Upper lobe of right lung (tissue), 1 donor: ENCODE measurements at regions not wholly inside any gene's neighbourhood (a gene's known extent, or its start where the extent isn't known, plus 50 kb on each side); places are given as distances from the start of the nearest gene placed in this dataset.

Experiments
- ATAC-seq: fragments of 200-7000 bp; cut with Tn5 transposase; one replicate; pipeline ENCODE4 v1.9.1; 2020; ENCODE audit warnings: mild to moderate bottlenecking, moderate library complexity
- DNase-seq: peaks from one replicate; pipeline ENCODE4 v3.0.0-alpha.2; 2020
- H3K27ac ChIP-seq: fragments of 200-600 bp; one replicate; pipeline ENCODE4 v1.8.0; 2022
- H3K27me3 ChIP-seq: fragments of 200-600 bp; one replicate; pipeline ENCODE4 v1.8.0; 2022; ENCODE audit warnings: mild to moderate bottlenecking
- H3K36me3 ChIP-seq: fragments of 200-600 bp; one replicate; pipeline ENCODE4 v1.8.0; 2022
- H3K4me1 ChIP-seq: fragments of 200-600 bp; one replicate; pipeline ENCODE4 v1.8.0; 2022
- H3K4me3 ChIP-seq: fragments of 200-600 bp; one replicate; pipeline ENCODE4 v1.8.0; 2022; ENCODE audit warnings: mild to moderate bottlenecking
- H3K9me3 ChIP-seq: fragments of 200-600 bp; one replicate; pipeline ENCODE4 v1.8.0; 2022
- CTCF ChIP-seq: fragments of 200-600 bp; IDR thresholded peaks from one replicate; pipeline ENCODE4 v1.8.0; 2022; ENCODE audit warnings: antibody characterized with exemption
- intact Hi-C: fragments of 100-400 bp; cut with DNase I; formaldehyde crosslinking; loops from one replicate; pipeline ENCODE4 v1.11.0; 2022
- donor health status: DM: no; HTN: yes; CAD: no; lungs with severe emphysema.

- no peak for ATAC-seq
Observed at GRCh38 chr15:96790004-96790403, 459.5 kb downstream of the NR2F2 start.

GRCh38 chr15:96792216-96792615, 461.7 kb downstream of the NR2F2 start:
- DNase-seq (no peak), ATAC-seq (no peak)
- Histone ChIP-seq H3K27me3 (no peaks in the 10 kb centered on the region), H3K4me3 (no peak overlapping the region), H3K36me3 (no peaks in the 10 kb centered on the region), H3K27ac (no peak overlapping the region), H3K4me1 (no peaks in the 10 kb centered on the region), H3K9me3 (no peaks in the 10 kb centered on the region)
- intact Hi-C loops: no loop called here
- no peak for TF ChIP-seq CTCF

More at GRCh38 chr15:96790004-96790403, 459.5 kb downstream of the NR2F2 start:
- Histone ChIP-seq H3K36me3 (no peaks in the 10 kb centered on the region), H3K27me3 (no peaks in the 10 kb centered on the region), H3K27ac (no peak overlapping the region), H3K9me3 (no peaks in the 10 kb centered on the region), H3K4me1 (no peaks in the 10 kb centered on the region), H3K4me3 (no peak overlapping the region)
- no peak for DNase-seq
- TF ChIP-seq CTCF: no peak
- intact Hi-C loops: no loop called here

- Histone ChIP-seq H3K27ac (no peak overlapping the region), H3K4me3 (no peak overlapping the region), H3K4me1 (no peaks in the 10 kb centered on the region), H3K27me3 (peaks cover 13% of the 10 kb centered on the region), H3K9me3 (no peaks in the 10 kb centered on the region), H3K36me3 (no peaks in the 10 kb centered on the region)
- DNase-seq: no peak
- TF ChIP-seq CTCF: no peak
- intact Hi-C loops: no loop called here
- no peak for ATAC-seq
Observed at GRCh38 chr15:96796841-96797240, 466.3 kb downstream of the NR2F2 start.

GRCh38 chr15:96801576-96802150, 471.2 kb downstream of the NR2F2 start:
- H3K27me3 ChIP-seq: peaks cover 13% of the 10 kb centered on the region
- H3K9me3 ChIP-seq: no peaks in the 10 kb centered on the region
- ATAC-seq (no peak), DNase-seq (no peak)
- no peaks in the 10 kb centered on the region for H3K4me1 ChIP-seq
- no peak overlapping the region for H3K27ac ChIP-seq
- TF ChIP-seq CTCF: no peak
- intact Hi-C loops: no loop called here
- H3K4me3 ChIP-seq: no peak overlapping the region
- no peaks in the 10 kb centered on the region for H3K36me3 ChIP-seq

GRCh38 chr15:96802611-96803255, 472.2 kb downstream of the NR2F2 start:
- TF ChIP-seq CTCF: no peak
- H3K27me3 ChIP-seq: peaks cover 13% of the 10 kb centered on the region
- no peaks in the 10 kb centered on the region for H3K4me1 ChIP-seq
- no peaks in the 10 kb centered on the region for H3K9me3 ChIP-seq
- ATAC-seq (no peak), DNase-seq (no peak)
- H3K36me3 ChIP-seq: no peaks in the 10 kb centered on the region
- no peak overlapping the region for H3K4me3 ChIP-seq
- intact Hi-C loops: no loop called here
- H3K27ac ChIP-seq: no peak overlapping the region

- no peaks in the 10 kb centered on the region for H3K4me1 ChIP-seq
- no peak overlapping the region for H3K4me3 ChIP-seq
- H3K9me3 ChIP-seq: no peaks in the 10 kb centered on the region
- ATAC-seq: no peak
- no peak for TF ChIP-seq CTCF
- H3K27ac ChIP-seq: no peak overlapping the region
- intact Hi-C loops: no loop called here
- DNase-seq: no peak
- no peaks in the 10 kb centered on the region for H3K36me3 ChIP-seq
- H3K27me3 ChIP-seq: peaks cover 13% of the 10 kb centered on the region
Observed at GRCh38 chr15:96804754-96805153, 474.3 kb downstream of the NR2F2 start.
